Loucy (cell line): ENCODE measurements at regions not wholly inside any gene's neighbourhood (a gene's known extent, or its start where the extent isn't known, plus 50 kb on each side); places are given as distances from the start of the nearest gene placed in this dataset.

Experiments used
- EZH2phosphoT487 ChIP-seq: fragments of 200-600 bp; IDR thresholded peaks from 2 replicates; pipeline ENCODE4 v1.6.1; 2018; ENCODE audit warnings: antibody characterized with exemption, mild to moderate bottlenecking, moderate library complexity, borderline replicate concordance
- TF ChIP-seq, protein P1 (sequence below): fragments of 200-600 bp; sonication (generic); conservative IDR thresholded peaks from 2 replicates; pipeline ENCODE4 v1.5.1; 2014; ENCODE audit warnings: mild to moderate bottlenecking, antibody characterized with exemption, low read length

DNA sequence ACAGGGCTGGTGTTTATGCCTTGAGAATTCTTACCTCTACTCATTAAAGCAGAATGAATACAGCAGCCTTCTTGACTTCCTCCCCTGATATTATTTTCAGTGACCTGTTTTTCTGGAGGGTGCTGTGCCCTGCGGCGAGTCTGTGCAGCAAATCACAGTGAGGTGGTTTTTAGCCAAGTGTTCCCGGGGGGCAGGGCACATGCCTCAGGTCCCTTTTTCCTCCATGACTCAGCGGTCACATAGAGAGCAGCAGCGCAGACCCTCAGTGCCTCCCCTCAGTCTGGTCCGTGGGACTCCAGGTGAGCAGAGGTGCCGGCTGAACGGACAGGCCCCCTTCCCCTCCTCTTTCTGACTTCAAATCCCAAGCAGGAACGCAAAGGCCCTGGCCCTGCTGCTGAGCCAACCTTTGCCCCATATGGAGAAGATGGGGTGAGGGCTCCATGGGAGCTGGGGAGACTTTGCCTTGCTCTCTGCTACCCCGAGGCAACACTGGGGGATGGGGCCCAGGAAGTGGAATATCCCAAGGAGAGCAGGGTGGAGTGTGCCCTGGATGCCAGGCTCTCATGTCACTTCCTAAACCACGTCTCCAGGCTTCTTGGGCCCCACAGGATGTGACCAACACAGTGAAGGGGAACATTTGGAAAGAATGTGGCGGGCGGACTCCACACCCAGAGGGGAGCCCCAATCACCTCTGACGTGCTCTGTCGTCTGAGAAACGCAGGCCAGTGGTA, 90.0 kb downstream of the DHRS2 start:
- TF ChIP-seq, protein P1, sequence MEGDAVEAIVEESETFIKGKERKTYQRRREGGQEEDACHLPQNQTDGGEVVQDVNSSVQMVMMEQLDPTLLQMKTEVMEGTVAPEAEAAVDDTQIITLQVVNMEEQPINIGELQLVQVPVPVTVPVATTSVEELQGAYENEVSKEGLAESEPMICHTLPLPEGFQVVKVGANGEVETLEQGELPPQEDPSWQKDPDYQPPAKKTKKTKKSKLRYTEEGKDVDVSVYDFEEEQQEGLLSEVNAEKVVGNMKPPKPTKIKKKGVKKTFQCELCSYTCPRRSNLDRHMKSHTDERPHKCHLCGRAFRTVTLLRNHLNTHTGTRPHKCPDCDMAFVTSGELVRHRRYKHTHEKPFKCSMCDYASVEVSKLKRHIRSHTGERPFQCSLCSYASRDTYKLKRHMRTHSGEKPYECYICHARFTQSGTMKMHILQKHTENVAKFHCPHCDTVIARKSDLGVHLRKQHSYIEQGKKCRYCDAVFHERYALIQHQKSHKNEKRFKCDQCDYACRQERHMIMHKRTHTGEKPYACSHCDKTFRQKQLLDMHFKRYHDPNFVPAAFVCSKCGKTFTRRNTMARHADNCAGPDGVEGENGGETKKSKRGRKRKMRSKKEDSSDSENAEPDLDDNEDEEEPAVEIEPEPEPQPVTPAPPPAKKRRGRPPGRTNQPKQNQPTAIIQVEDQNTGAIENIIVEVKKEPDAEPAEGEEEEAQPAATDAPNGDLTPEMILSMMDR, result no peak
- TF ChIP-seq EZH2phosphoT487, result no peak
